HG02588 (cell line): ENCODE measurements at regions not wholly inside any gene's neighbourhood (a gene's known extent, or its start where the extent isn't known, plus 50 kb on each side); places are given as distances from the start of the nearest gene placed in this dataset.
A peak's percentile ranks its signal among the peaks of the same experiment; 100 is the strongest.

Source experiments
- ATAC-seq: cut with Tn5 transposase; IDR thresholded peaks from one replicate; pipeline ENCODE4 v1.9.1; 2021; ENCODE audit warnings: mild to moderate bottlenecking, moderate library complexity; ENCODE audit not compliant: unreplicated experiment

GRCh38 chr15:31239409-31239808 is 87.2 kb upstream of the KLF13 start:
- no peak for ATAC-seq

GRCh38 chr15:31241888-31242522 is 84.6 kb upstream of the KLF13 start:
- ATAC-seq = no peak

DNA sequence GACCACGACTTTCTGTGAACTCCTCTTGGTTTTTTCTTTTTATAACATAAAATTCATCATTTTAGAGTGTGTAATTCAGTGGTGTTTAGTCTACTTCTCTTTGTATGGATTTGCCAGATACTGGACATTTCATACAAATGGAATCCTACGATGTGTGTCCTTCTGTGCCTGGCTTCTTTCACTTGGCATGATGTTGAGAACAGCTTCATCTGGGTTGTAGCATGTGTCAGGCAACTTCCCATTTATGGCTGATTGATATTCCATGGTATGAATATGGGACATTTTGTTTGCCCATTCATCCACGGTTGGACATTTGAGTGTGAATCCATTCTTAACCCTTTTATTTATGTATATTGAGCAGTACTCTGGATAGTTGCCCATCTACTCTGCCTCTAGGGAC is 82.7 kb upstream of the KLF13 start:
- no peak for ATAC-seq

- no peak for ATAC-seq
Measured at GRCh38 chr15:31245135-31245689, 81.4 kb upstream of the KLF13 start.

DNA sequence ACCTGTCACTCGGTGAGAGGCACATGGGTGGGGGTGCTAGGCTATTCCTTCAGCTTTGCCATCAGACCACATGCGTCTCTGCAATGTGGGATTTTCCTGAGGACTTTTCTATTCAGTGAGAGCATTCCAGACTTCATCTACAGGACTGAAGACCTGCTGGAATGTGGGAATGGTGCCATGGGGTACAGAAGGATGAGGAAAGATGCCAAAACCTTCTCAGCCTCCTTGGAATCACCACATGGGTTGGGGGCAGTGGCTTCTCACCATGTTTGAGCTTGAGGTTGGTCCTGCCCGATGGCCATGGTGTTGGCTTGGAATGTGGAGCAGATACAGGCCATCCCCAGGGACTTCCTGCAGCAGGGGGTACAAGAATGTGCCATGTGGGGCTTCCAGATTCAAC is 80.9 kb upstream of the KLF13 start:
- no peak for ATAC-seq

DNA sequence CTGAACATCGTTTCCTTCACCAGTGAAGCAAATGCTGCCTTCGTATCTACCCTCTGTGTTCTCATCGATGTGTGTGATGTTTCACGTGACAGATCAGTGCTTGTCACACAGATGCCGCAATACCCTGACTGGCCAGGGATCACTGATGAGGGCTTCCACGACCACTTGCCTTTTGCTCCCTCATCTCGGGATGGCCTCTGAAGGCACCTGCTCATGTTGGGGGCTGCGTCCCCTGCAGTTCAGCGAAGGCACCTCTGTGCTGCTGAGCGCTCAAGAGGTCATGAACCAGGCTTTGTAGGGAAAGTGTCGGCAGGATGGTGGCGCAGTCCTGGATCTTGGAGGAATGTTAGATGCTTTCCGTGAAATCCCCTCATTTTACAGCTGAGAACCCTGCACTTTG is 79.2 kb upstream of the KLF13 start:
- ATAC-seq = no peak

- ATAC-seq = no peak
Measured at GRCh38 chr15:31248263-31248662, 78.4 kb upstream of the KLF13 start.

DNA sequence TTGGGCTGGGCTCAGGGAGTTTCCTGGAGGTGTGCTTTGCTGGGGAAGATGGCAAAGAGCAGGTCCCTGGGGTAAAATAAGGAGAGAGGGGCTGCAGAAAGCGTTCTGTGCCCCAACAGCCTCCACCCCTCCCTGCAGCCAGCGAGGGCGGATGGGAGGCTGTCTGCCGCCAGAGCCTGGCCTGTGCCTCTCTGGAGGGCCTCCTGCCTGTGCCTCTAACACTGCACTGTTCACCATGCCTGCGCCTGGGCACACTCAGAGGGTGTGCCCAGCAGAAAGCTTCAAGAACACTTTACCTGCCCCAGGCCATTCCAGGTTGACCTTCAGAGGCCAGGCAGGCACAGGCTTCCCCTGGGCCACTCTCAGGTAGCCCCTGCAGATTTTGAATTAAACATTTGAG is 77.7 kb upstream of the KLF13 start:
- ATAC-seq = no peak

GRCh38 chr15:31250033-31250432 is 76.6 kb upstream of the KLF13 start:
- no peak for ATAC-seq

- no peak for ATAC-seq
Measured at GRCh38 chr15:31251165-31251564, 75.5 kb upstream of the KLF13 start.

DNA sequence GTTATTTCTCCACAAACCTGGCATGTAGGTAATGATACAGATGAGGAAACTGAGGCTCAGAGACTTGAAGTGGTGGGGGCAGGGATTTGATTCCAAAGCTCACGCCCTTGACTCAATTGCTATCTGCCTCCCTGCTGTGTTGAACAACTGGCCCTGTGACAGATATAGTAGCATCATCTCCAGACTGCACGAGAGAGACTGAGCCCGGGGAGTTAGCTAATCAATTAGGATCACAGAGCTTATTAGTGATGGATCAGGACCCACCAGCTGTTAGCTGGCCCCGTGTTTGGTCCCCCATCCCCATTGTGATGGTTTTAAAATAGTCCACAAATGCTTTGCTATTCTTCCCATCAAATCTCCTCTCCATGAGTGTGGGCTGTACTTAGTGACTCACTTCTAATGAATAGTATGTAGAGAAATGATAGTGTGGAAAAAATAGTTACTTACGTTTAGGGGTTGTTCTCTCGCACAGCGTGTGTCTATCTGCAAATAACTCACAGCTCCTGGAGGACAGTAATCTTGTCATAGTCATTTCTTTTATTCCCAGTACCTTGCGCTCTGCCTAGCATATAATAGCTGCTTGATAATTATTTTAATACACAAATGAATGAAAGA is 74.4 kb upstream of the KLF13 start:
- no peak for ATAC-seq

DNA sequence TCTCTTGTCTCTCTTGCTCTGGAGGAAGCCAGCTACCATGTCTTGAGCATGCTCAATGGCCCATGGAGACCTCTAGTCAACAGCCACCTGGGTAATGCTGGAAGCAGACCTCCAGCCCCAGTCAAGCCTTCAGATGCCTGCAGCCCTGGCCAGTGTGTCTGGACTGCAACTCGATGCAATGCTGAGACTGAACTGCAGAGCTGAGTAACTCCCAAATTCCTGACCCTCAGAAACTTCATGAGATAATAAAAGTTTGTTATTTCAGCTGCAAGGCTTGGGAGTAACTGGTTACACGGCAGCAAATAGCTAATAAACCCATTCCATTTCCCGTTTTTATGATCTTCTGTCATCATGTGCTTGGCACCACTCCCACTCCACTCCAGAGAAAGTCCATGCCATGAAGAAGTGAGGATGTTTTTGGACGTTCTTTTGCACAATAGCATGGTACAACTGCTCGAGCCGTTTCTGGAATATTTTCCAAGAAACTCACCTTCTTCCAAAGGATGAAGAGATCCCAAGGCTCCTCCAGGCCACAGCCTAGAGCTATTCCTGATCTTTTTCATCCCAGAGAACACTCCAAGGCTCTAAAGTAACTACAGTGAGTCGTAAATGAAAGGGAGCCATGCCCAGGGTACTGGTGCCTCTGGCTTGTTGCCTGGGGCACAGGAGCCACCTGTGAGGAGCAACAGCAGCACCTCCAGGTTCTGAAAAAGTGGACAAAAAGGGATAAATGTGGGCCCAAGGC is 72.0 kb upstream of the KLF13 start:
- ATAC-seq = no peak

DNA sequence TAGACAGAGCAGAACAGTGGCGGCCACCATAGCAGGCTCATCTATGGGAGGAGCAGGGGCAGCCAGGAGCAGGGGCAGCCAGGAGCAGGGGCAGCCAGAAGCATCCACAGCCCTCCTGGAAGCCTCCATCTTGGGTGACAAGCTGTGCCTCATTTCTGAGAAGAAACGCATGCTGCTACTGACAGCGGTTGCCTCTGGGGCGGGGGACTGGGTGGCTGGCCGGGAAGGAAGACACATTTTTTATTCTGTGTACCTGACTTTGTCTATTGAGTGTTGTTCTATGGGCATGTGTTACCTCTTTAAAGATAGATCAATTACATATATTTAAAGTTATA is 71.5 kb upstream of the KLF13 start:
- no peak for ATAC-seq

DNA sequence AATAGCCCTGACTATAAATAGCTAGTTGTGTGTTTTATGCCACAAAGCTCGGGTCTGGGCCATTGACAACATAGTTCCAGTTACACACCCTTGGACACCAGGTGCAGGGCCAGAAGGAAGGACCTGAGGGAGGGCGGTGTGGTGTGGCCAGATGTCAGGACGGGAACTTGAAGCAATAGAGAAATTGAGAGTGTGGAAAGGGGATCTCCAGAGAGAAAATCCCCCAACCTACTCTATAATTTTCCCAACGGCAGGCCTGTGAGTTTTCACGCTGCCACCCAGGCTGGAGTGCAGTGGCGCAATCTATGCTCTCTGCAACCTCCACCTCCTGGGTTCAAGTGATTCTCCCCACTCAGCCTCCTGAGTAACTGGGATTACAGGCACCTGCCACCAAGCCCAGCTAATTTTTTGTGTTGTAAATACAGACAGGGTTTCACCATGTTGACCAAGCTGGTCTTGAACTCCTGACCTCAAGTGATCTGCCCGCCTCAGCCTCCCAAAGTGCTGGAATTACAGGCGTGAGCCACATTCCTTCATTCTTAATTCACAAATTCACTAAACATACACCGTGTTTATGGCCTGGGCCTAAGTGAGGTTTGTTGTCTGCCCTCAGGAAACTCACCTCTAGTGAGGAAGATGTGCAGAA is 70.8 kb upstream of the KLF13 start:
- peak; percentile 63 for ATAC-seq

DNA sequence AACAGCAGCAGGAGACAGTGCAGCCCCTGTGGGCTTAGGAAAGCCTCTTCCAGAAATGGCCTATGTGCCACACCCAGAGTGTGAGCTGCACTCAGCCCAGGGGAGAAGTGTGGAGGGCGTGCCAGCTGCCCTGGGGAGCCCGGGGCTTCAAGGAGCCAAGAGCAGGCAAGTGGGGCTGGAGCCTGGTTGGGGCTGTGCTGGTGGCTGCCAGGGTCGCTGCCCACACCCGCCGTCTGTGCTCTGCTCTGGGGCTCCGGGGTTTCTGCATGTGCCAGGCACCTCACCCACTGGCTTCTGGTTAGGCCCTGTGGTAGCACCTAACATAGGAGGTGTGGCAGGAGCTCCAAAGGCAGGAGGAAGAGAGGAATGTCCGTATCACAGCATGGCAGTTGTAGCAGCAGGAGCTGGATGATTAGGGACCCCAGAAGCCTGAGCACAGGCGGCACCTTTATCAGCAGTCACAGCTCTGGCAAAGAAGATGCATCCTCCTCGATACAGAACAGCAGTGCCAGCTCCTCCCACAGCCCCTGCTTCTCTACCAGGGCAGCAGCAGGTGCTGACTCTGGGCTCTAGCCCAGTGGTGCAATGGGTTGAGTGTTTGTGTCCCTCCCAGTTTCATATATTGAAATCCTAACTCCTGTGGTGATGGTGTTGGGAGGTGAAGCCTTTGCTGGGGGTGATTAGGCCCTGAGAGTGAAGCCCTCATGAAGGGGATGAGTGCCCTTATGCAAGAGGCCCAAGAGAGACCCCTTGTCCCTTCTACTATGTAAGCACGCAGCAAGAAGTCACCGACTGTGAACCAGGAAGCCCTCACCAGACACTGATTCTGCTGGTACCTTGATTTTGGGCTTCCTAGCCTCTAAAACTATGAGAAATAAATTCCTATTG is 70.0 kb upstream of the KLF13 start:
- no peak for ATAC-seq

DNA sequence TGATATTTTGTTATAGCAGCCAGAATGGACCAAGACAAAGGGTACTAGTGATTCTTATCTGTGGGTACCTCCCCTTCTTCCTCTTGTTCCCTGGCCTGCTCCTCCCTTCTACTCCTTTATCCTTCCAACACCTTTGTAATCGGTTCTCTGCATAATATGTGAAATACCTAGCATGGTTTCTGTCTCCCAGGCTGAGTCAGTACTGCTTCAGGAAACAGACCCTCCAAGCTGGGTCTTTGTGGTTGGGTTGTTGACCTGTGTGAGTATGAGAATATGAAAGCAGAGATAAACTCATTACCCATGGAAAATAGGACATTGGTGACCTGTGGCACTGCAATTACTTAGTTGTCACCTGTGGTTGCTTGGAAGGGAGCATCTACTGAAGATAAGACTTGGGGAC is 69.3 kb upstream of the KLF13 start:
- no peak for ATAC-seq

- no peak for ATAC-seq
Measured at GRCh38 chr15:31258260-31258659, 68.4 kb upstream of the KLF13 start.

- no peak for ATAC-seq
Measured at GRCh38 chr15:31259562-31260252, 66.9 kb upstream of the KLF13 start.

DNA sequence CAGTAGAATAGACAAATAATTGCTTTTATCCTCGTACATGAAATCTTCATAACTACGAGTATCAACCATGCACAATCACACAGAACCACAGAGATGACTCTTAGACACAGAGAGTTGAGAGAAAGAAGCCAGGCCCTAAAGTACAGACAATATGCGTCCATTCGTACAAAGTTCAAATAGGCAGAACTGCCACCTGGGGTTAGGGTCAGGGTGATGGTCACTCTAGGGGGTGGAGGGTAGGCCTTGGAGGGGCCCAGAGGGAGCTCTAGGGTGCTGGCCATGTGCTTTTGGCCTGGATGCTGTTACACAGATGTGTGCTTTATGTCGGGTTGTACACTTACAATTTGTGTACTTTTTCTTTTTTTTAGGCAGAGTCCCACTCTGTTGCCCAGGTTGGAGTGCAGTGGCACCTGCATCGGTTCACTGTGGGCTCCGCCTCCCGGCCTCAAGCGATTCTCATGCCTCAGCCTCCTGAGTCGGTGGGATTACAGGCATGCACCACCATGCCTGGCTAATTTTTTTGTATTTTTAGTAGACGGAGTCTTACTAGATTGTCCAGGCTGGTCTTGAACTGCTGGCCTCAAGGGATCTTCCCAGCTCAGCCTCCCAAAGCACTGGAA is 65.9 kb upstream of the KLF13 start:
- ATAC-seq = no peak
